ENCODE measurements at regions not wholly inside any gene's neighbourhood (a gene's known extent, or its start where the extent isn't known, plus 50 kb on each side); places are given as distances from the start of the nearest gene placed in this dataset.

DNA sequence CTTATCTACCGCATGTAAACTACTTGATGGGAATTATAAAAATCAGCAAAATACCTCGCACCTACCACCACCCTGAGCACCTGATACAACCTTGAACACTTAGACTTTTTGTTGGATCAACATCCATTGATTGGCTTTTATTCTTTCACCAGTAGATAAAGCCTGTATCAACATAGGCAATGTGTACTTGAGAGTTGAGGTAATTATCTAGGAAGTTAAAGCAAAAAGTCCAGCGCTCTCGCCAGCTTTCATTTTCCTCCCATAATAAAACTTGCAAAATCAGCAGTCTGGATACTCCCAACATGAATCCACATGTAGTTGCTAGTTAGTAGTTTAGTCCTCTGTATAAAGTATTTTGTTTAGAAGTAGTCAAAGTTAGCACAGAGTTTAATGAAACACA is 132.0 kb upstream of the PRDM1 start:
- no peak for DNase-seq

DNA sequence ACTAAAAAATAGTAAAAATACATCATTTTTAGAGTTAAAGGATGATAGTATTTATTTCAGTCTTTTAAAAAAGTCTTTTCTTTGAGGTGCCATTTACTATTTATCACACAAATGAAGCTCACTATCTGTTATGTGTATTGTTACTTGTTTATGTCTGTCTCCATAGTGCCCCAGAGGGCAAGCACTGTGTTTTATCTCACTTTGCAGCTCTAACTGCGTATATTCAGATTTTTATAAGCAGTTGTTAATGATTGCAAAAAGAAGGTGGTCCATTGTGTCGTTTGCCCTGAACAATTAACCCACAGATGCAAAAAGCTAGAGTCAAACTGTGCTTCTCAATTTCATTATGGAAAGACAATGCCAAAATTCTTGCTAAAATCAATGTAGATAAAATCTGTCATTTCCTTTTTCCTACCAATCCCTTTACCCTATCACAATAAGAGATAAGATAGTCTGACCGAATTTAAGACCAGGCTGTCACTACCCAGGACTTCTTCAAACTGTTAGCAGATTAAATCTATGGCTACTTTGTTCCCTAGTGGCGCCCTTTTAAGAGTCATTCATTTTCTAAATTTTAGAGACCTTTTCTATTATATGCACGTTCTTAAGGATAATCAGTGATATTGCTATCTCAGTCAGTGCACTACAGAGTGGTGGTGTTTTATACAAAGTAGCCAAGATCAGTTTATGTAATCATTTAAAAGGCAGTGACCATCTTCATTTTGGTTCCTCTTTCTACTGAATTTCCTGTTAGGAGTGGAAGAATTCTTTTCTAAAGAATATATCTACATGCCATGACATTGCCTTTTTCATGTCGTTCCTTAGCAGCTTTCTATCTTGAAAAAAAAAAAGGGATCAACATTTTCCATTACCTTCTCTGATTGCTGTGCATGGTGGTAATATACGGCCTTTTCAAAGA is 133.1 kb upstream of the PRDM1 start:
- DNase-seq, result no peak

DNA sequence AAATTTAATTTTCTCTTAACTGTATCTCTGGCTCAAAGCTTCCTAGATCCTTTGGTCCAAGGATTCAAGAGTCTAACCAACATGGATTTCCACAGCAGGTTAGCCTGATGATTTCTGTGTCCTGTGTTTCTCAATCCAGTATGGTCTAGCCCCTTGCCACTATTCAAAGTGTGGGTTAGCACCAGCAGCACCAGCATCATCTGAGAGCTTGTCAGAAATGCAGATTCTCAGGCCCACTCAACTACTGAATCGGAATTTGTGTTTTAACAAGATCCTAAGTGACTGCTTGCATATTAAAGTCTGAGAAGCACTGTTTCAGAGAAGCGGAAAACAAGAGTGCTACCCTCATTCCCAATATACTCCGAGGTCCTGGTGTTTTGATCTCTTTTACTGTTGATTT is 133.8 kb upstream of the PRDM1 start:
- DNase-seq, result no peak

DNA sequence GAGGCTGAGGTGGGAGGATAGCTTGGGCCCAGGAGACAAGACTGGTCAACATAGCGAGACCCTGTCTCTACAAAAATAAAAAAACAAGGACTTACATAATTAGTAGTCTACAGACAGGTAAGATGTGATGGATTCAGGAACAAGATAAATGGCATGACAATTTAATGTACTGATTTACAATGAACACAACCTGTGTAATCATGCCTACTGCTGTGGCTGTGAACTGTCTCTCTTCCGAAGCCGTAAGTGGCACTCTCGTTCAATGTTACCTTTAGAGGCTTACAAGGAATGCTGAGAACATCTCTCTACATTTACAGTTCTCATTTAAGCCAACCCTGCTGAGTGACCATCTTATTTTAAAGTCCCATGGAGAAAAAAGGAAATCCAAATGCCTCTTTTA is 134.8 kb upstream of the PRDM1 start:
- DNase-seq, result no peak

- no peak for DNase-seq
These were observed 136.3 kb upstream of the PRDM1 start for GRCh38 chr6:105949869-105950268.

- no peak for DNase-seq
These were observed 142.6 kb upstream of the PRDM1 start for GRCh38 chr6:105943514-105943913.

DNA sequence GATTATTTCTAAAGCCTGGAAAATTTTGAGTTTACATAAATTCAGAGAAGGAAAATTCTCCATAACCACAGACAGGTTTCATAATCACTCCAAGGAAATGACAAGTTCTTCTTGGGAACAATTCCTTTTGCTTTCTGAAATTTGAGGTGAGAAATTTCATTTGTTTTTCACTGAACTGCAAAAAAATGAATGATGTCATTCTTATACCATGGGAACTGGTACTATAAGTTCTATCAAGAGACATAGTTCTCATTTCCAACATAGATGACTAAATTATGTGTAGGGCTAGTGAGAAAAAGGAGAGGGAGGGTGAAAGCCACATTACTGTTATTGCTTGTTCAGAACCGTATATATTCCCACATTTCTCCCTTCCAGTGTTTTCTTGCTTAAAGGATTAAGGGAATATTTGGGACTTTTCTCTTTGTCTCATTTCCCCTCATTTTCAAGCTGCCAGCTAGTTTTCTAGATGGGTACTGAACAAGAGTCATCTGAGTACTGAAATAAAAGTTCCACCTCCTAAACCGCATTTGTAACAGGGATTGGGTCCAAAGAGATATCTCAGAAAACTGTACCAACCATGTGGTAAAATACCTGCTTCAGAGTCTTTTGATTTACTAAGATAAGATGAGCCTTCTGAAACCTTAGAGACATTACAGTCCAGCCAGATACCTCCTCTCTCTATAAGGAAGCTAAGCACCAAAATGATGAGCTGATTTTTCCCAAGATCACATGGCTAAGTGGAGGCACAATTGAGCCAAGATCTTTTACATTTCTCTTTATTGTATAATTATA is 144.3 kb upstream of the PRDM1 start:
- no peak for DNase-seq

DNA sequence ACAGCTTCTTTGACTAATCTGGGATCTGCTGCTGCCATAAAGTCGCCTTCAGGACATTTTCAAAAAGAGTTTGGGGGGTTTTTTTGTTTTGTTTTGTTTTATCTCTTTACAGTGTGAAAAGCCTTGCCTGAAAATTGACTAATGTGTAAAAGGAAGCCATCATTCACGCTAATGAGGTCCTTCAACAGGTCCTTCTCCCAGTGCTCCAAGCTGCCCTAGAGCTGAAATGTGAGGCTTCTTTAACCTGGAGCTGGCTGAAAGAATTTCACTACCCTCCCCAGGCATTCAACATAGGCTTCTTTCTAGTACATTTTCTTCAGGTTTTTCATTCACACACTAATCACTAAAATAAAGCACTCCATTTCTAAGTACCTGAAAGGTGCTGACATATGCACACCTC is 145.1 kb upstream of the PRDM1 start:
- no peak for DNase-seq

DNA sequence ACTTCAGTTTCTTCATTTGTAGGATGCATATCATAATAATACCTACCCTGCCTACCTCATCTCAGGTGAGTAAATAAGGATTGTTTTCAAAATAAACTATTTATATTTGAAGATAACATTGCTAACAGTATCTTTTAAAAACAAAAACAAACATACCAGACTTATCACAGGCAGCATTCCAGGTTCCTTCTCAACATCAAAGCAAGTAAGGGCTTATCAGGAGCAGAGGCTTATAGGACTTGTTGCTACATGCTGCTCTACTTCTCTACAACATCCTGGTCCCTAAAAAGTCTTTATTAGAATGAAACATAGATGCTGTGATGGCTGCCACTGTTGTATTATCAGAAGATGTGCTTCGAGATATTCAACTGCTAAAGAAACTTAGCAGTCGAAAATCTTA is 149.2 kb upstream of the PRDM1 start:
- DNase-seq, result no peak

DNA sequence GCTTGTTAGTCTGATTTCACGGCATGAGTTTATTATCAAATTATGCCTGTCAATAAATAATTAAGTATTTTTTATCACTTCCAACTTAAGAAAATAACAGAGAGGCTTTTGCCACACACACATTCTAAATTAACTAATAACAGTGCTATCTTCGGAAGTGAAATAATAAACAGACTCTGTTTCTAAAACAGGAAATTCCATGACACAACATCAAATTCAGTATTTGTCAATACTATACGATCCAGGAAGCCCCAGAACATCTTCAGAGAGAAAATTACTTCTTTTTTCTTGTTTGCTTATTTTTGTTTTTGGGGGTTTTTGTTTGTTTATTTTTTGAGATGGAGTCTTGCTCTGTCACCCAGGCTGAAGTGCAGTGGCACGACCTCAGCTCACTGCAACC is 150.7 kb upstream of the PRDM1 start:
- DNase-seq, result no peak

DNA sequence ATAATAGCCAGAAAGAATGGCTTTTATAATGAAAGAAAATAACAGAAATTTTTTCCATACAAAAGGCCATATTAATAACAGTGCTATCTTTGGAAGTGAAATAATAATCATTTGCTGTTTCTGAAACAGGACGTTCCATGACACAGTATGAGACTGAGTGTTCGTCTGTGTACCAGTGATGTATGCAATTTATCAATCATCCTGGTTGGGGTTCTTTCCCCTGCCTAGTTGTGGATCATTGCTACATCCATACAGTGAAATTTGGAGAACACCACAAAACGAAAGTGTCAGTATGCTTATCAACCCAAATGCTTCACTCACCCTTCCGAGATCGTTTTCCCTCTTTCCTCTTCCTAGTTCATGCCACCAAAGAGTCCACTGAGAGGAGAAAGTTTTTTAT is 151.4 kb upstream of the PRDM1 start:
- no peak for DNase-seq

GRCh38 chr6:105932440-105932839 is 153.7 kb upstream of the PRDM1 start:
- no peak for DNase-seq

DNA sequence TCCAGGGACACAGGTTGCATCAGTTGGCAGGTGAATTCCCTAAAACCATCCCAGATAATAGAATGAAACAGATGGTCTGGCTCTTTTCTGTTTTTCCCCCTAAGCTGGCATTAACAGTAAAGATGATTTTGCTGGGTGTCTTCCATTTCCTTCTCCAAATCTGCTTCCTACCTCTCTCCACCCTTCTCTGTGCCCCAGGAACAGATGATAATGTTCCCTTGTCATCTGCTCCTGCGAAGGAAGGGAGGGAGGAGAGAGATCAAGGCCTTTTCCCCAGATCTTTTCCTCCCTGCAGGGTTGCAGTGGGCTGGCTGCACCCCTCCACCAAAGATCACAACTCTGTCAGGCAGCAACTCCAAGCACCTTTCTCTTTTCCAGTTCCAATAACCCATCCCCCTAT is 156.5 kb upstream of the PRDM1 start:
- no peak for DNase-seq

DNA sequence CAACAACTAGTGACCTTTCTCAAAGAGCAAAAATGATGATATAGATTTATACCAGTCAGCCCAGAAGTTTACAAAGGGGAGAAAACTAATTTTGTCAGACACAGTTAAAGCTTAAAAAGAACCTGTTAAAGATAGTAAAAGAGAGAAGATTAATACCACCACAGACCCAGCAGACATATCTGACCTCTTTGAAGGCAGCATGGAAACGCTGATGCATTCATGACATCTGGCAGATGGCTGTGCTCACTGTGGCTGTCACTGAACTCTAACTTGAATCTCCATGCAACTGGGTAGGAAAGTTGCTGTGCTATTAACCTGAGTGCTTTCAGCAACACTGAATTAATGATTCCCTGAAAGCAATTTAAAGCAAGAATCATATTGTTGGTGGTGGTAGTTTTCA is 159.8 kb upstream of the PRDM1 start:
- DNase-seq, result no peak

DNA sequence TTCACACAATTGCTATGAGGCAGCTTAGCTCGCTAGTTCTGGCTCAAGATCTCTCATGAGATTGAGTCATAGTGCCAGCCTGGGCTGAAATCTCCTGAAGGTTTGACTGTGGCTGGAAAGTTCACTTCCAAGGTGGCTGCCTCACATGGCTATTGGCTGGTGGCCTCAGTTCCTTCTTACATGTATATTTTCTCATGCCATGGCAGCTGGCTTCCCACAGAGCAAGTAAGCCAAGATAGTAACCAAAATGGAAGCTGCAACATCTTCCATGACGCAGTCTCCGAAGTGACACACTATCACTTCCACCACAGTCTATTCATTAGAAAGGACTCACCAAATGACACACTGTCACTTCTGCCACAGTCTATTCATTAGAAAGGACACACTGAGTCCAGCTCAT is 160.4 kb upstream of the PRDM1 start:
- DNase-seq, result no peak

GRCh38 chr6:105921781-105922180 is 164.4 kb upstream of the PRDM1 start:
- DNase-seq, result no peak

GRCh38 chr6:105920071-105920470 is 166.1 kb upstream of the PRDM1 start:
- DNase-seq, result no peak

GRCh38 chr6:105917038-105917695 is 169.0 kb upstream of the PRDM1 start:
- no peak for DNase-seq

DNA sequence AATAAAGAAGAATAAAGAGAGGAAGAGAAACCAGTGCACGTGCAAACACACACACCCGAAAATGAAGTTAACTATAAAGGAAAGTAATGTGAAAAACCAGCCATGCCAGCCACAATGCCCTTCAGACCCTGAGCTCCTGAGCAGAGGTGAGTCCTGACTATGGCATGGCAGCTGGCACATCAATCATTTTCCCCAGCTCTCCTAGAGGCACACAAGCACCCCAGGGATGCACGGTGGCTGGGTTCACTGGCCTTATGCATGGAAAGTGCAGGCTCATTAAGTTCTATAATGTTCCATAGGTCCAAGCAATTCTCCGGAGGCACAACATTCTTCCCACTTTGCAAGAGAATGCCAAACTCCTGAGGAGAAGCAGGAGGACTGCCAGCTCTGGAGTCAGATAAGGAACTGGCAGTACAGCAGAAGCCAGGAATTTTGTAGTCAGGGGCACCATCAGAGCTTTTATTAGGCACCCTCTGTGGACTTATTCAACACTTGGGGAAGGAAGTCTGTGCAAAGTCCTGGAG is 175.0 kb upstream of the PRDM1 start:
- no peak for DNase-seq

DNA sequence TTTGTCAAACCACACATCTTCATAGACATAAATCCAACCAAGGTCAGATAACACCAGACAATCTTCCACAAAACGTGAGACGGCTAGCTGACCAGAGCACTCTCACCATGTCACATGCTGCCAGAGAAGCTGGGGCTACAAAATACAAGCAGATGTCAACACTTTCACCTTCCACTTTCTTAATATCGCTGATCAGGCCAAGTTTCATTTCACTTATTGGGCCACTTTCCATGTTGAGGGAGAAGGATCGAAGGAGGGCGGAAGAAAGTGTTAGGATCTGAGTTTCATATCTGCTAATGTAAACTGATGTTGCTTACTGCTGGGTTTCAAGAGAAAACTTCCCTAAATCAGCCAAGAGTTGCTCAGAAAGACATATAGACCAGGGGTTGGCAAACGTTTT is 177.0 kb upstream of the PRDM1 start:
- no peak for DNase-seq

DNA sequence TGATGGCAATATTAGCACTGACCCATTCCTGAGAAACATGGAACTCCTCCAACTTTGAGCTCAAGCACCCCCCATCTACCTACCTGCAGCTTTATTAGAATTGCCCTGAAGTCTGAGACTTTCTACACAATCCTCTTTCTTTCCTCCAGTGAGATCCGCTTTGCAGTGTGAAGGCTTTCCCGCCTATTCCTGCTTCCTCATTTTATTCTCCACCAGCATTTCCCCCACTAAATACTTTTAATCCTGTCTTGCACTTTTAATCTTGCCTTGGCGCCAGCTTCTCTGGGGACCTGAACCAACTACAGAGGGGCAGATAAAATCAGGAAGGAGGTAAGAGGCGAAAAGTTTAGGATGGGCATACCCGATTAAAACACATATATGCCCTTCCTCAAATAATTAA is 178.1 kb upstream of the PRDM1 start:
- no peak for DNase-seq

DNA sequence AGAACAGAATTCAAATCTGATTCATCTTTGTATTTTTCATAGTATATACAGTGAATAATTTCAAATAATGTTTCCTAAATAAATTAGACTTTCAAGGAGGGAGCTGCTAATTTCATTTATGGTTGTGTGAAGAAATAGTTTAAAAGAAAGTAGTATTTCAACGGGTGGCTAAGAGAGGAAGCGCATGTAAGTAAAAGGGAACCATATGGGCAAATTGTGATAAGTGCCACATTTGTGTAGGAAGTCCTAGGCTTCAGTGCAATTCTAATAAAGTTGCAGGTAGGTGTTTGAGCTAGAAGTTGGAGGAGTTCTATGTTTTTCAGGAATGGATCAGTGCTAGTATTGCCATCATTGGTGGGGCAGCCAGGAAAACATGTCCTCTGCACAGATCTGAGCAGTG is 178.8 kb upstream of the PRDM1 start:
- DNase-seq, result no peak

DNA sequence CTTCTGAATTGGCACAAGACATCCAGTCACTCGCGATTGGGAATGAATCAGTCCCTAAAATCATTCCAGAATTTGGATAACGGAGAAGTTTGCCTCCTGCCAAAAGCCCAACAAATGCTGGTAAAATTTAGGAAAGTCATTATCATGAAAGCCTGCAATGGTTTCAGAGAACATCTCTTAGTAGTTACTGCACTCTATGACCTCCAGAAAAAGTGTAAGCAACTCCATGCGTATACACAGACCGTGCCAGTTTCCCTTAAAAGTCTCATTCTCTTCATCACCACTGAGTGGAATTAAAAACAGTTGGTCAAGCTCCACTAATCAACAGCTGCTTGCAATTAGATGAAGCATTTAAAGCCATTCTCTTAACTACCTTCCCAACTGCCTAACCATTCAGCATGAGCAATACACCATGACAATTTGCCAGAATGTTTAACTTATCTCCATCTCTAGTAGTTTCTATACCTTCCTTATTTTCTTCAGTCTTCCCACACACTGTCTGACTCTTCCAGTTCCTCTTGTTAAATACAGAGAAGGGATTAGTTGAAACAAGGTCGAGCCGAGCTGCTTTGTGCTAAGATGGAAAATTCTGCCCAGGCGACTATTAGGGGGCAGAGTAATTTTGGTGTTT is 183.6 kb upstream of the PRDM1 start:
- no peak for DNase-seq

Data from activated naive CD4-positive, alpha-beta T cell (primary cell).